Tibial artery (tissue), 4 donors: ENCODE measurements at regions not wholly inside any gene's neighbourhood (a gene's known extent, or its start where the extent isn't known, plus 50 kb on each side); places are given as distances from the start of the nearest gene placed in this dataset.
A peak's percentile ranks its signal among the peaks of the same experiment; 100 is the strongest.

ENCODE experiments used
- DNase-seq, 2 donors: peaks; one replicate each; pipeline ENCODE4 v3.0.0-alpha.2; 2019
- H3K27ac ChIP-seq, 2 donors: fragments of 200-600 bp; sonication (generic) in 1 of 2; 1 replicate in 1 of 2; 2 replicates in 1 of 2; pipeline ENCODE4 v1.5.1; 2018 to 2019; ENCODE audit warnings: mild to moderate bottlenecking in 1 of 2
- H3K27me3 ChIP-seq, 2 donors: fragments of 200-600 bp; sonication (generic) in 1 of 2; one replicate each; pipeline versions ENCODE4 v1.5.1 to v1.6.0; 2016 to 2019
- H3K36me3 ChIP-seq, 3 donors: fragments of 200-600 bp; sonication (generic) in 2 of 3; one replicate each; pipeline ENCODE4 v1.5.1; 2016 to 2019; ENCODE audit warnings: mild to moderate bottlenecking in 2 of 3
- H3K4me1 ChIP-seq, 4 donors: fragments of 200-600 bp; sonication (generic) in 2 of 4; 1 replicate in 3 of 4; 2 replicates in 1 of 4; pipeline ENCODE4 v1.5.1; 2016 to 2019
- H3K4me3 ChIP-seq, 2 donors: fragments of 200-600 bp; sonication (generic) in 1 of 2; 1 replicate in 1 of 2; 2 replicates in 1 of 2; pipeline ENCODE4 v1.5.1; 2018 to 2019; ENCODE audit warnings: mild to moderate bottlenecking in 2 of 2
- H3K9me3 ChIP-seq, 3 donors: fragments of 200-600 bp; sonication (generic) in 1 of 3; one replicate each; pipeline ENCODE4 v1.5.1; 2016 to 2019
- intact Hi-C: fragments of 100-400 bp; cut with DNase I; formaldehyde crosslinking; loops from one replicate; pipeline ENCODE4 v1.15.0; 2023; ENCODE audit warnings: low total_unique reads
- TF ChIP-seq, protein P1 (sequence below), 2 experiments: fragments of 200-600 bp in 1 of 2; fragments of 450-650 bp in 1 of 2; IDR thresholded peaks; one replicate each; pipeline ENCODE4 v1.5.1; 2017 to 2019; ENCODE audit warnings: antibody characterized with exemption in 2 of 2, mild to moderate bottlenecking in 1 of 2, moderate library complexity in 1 of 2

DNA sequence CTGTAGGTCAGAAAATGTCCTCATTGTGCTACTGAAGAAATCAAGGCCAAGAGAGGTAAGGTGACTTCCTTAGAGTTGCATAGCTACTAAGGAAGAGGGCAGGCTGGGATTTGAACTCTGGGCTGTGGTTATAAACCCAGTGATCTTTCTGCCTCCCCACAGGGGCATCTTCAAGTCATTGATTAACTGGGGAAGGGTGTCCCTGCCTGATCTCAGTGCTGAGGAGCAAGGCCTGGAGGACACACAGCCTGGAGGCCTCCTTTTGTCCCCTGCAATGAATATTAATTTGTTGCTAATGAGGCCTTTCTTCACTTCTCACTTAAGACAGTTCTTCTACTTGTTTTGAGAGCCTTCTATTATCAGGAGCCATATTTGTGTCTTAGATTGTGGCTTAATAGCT is 83.8 kb downstream of the KATNIP start:
- Histone ChIP-seq H3K27me3 (no peaks in the 10 kb centered on the region), H3K36me3 (peaks cover 0 to 63% (median 27%) of the 10 kb centered on the region in 3 donors), H3K9me3 (no peaks in the 10 kb centered on the region), H3K4me1 (no peaks in the 10 kb centered on the region), H3K27ac (no peak overlapping the region), H3K4me3 (no peak overlapping the region)
- DNase-seq: no peak
- intact Hi-C loops: loop anchor here (10.0 kb wide), 1 partner anchor 441 kb away; no protein-coding TSS in a partner anchor
- TF ChIP-seq, protein P1, sequence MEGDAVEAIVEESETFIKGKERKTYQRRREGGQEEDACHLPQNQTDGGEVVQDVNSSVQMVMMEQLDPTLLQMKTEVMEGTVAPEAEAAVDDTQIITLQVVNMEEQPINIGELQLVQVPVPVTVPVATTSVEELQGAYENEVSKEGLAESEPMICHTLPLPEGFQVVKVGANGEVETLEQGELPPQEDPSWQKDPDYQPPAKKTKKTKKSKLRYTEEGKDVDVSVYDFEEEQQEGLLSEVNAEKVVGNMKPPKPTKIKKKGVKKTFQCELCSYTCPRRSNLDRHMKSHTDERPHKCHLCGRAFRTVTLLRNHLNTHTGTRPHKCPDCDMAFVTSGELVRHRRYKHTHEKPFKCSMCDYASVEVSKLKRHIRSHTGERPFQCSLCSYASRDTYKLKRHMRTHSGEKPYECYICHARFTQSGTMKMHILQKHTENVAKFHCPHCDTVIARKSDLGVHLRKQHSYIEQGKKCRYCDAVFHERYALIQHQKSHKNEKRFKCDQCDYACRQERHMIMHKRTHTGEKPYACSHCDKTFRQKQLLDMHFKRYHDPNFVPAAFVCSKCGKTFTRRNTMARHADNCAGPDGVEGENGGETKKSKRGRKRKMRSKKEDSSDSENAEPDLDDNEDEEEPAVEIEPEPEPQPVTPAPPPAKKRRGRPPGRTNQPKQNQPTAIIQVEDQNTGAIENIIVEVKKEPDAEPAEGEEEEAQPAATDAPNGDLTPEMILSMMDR (IDR thresholded peaks at IDR 0.05): no peak

DNA sequence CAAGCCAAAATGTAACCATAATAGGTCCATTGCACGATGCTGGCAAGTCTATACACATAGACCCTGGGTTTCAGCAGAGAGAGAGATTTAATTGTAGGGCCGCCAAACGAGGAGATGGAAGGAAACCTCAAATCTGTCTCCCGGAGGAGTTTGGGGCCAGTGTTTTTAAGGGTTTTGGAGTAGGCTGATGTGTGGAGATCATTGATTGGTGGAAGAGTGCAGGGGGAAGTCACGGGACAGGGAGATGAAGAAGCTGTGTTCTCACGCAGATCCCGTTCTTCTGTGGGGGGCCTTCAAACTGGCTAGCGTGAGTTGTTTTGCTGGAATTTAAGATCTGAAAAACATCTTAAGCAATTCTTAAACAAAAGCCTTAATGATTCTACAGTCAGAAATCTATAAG is 84.8 kb downstream of the KATNIP start:
- Histone ChIP-seq H3K27me3 (no peaks in the 10 kb centered on the region), H3K9me3 (no peaks in the 10 kb centered on the region), H3K4me1 (no peaks in the 10 kb centered on the region), H3K36me3 (peaks cover 0 to 64% (median 20%) of the 10 kb centered on the region in 3 donors), H3K27ac (no peak overlapping the region), H3K4me3 (no peak overlapping the region)
- TF ChIP-seq, protein P1 (IDR thresholded peaks at IDR 0.05): no peak
- intact Hi-C loops: loop anchor here (10.0 kb wide), 1 partner anchor 440 kb away; no protein-coding TSS in a partner anchor
- no peak for DNase-seq

DNA sequence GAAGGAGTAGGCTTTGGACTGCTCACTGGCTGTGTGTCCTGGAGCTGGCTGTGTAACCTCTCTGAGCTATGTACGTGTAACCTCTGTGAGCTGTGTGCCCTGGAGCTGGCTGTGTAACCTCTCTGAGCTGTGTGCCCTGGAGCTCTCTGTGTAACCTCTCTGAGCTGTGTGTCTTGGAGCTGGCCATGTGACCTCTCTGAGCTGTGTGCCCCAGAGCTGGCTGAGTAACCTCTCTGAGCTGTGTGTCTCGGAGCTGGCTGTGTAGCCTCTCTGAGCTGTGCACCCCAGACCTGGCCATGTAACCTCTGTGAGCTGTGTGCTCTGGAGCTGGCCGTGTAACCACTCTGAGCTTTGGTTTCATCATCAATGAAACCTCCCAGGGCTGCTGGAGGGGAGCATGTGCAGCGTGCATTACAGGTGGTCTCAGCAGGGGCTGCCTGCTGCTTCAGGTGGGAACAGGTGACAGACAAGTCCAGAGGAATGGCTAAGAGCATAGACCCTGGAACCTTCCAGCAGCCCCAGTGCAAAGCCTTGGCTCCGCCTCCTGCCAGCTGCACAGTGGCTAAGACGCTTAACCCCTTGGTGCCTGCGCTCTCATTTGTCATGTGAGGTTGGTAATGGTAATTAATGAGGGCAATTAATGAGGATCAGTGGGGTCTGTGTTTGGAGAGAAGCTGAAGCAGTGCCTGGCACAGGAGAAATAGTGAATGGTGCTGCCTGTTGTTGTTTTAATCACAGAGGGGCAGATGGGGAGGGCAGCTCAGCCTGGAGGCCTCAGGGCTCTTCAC is 86.7 kb downstream of the KATNIP start:
- no peak for DNase-seq
- intact Hi-C loops: loop anchor here (10.0 kb wide), 1 partner anchor 438 kb away; no protein-coding TSS in a partner anchor
- Histone ChIP-seq H3K27ac (no peak overlapping the region), H3K36me3 (peaks cover 0 to 49% (median 13%) of the 10 kb centered on the region in 3 donors), H3K9me3 (no peaks in the 10 kb centered on the region), H3K4me1 (no peaks in the 10 kb centered on the region), H3K4me3 (no peak overlapping the region), H3K27me3 (no peaks in the 10 kb centered on the region)
- TF ChIP-seq, protein P1 (IDR thresholded peaks at IDR 0.05): no peak

DNA sequence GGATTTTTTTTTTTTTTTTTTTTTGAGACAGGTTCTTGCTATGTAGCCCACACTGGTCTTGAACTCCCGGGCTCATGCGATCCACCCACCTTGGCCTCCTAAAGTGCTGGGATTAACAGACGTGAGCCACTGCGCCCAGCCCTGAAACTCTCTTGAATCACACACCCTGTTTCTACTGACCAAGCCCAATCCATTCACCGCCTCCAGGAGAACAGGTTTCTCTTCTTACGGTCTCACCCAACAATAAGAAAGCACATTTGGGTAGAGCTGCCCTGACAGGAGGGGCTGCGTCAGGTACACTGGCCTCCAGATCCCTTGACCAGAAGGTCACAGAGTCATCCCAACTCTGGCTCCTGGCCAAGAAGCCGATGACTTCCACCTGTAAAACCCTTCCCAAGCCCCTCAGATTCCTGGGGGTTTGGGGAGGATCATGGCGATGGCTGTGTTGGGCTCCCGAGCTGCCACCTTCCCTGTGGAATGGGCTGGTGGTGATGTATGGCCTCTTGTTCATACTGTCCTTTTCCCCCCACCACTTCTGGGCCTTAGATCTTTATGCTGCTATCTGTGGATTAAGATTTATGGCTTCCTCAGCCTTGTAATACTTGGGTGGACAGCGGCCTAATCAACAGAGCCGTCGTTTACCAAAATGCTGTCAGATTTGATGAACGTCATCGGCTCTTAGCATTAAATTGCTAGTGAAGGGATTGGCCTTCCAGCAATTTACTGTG is 89.1 kb downstream of the KATNIP start:
- peaks cover 0 to 39% (median 5%) of the 10 kb centered on the region in 3 donors for H3K36me3 ChIP-seq
- TF ChIP-seq, protein P1 (IDR thresholded peaks at IDR 0.05): no peak
- H3K27ac ChIP-seq: no peak overlapping the region
- no peak for DNase-seq
- H3K9me3 ChIP-seq: no peaks in the 10 kb centered on the region
- no peaks in the 10 kb centered on the region for H3K27me3 ChIP-seq
- no peak overlapping the region for H3K4me3 ChIP-seq
- no peaks in the 10 kb centered on the region for H3K4me1 ChIP-seq
- intact Hi-C loops: loop anchor here (10.0 kb wide), 1 partner anchor 436 kb away; no protein-coding TSS in a partner anchor

DNA sequence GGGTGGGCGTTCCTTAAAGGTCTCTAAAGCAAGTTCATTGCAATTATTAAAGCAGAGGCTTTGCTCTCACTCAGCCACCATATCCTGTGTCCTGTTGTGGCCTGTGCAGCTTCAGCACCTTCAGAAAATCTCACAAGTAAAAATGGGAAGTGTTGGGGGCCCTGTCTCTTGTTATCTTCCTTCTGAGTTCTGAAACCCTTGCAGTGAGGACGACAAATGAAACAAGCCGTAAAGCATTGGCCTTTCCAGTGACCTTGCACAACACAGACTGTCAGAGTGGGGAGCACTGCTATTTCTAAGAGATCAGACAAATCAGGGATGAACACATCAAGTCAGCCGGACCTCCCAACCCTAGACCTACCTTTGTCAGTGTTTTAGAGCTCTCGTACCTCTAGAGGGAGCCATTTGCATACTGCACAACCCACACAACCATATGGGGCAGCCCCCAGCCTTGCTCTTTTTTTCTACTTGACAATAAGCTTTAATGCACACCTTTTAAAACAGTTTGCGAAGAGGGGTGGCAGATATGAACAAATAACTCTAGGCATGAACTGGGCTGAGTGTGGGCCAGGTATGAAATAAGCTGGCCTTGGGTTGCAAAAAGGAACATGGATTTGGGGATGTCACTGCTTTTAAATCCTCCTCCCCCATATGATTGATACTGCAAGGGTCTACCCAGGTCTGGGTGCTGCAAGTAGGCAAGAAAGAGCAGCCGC is 89.8 kb downstream of the KATNIP start:
- peaks cover 0 to 37% (median 0%) of the 10 kb centered on the region in 3 donors for H3K36me3 ChIP-seq
- no peaks in the 10 kb centered on the region for H3K27me3 ChIP-seq
- H3K9me3 ChIP-seq: no peaks in the 10 kb centered on the region
- TF ChIP-seq, protein P1 (IDR thresholded peaks at IDR 0.05): peak; percentile 29 to 37
- no peak for DNase-seq
- H3K4me1 ChIP-seq: no peaks in the 10 kb centered on the region
- H3K4me3 ChIP-seq: no peak overlapping the region
- no peak overlapping the region for H3K27ac ChIP-seq
- intact Hi-C loops: loop anchor here (10.0 kb wide), 1 partner anchor 435 kb away; no protein-coding TSS in a partner anchor
